HG02759 (cell line): ENCODE measurements at regions not wholly inside any gene's neighbourhood (a gene's known extent, or its start where the extent isn't known, plus 50 kb on each side); places are given as distances from the start of the nearest gene placed in this dataset.
"Not testable (repeated sequence)": the region's sequence is repeated elsewhere in the genome, so short reads cannot be mapped to it uniquely, and the experiment has no call there.

ENCODE experiments used
- ATAC-seq: cut with Tn5 transposase; IDR thresholded peaks from one replicate; pipeline ENCODE4 v1.9.1; 2021; ENCODE audit warnings: mild to moderate bottlenecking, moderate library complexity; ENCODE audit not compliant: unreplicated experiment

DNA sequence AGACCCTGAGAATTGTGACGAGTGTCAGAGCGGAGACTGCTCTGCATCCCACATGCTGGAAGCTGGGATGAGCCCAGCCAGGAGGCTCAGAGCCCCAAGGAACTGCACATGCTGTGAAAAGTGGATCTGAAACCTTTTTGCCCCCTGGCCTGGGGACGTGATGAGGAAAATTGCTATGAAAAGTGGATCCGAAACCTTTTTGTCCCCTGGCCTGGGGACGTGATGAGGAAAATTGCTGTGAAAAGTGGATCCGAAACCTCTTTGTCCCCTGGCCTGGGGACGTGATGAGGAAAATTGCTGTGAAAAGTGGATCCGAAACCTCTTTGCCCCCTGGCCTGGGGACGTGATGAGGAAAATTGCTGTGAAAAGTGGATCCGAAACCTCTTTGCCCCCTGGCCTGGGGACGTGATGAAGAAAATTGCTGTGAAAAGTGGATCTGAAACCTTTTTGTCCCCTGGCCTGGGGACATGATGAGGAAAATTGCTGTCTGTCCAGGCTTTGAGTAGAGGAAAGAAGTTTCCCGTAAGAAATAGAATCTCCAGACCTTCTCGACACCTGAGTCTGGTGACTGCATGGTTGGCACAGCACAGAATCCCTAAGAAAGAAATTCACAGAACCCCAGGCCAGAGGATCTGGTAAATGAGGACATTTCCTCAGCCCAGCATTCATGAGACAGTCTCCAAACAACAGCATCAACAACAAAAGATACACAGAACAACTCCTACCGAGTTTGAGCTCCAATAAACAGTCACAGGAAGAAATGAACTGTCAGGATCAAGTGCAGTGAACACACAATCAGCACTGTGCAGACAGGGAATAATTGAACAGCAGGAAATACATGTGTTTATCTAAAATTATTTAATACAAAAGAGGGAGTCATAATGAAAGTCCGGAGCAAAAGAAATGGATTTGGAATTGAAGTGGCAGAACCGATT, 188.8 kb downstream of the LAT start:
- ATAC-seq: not testable (repeated sequence)

DNA sequence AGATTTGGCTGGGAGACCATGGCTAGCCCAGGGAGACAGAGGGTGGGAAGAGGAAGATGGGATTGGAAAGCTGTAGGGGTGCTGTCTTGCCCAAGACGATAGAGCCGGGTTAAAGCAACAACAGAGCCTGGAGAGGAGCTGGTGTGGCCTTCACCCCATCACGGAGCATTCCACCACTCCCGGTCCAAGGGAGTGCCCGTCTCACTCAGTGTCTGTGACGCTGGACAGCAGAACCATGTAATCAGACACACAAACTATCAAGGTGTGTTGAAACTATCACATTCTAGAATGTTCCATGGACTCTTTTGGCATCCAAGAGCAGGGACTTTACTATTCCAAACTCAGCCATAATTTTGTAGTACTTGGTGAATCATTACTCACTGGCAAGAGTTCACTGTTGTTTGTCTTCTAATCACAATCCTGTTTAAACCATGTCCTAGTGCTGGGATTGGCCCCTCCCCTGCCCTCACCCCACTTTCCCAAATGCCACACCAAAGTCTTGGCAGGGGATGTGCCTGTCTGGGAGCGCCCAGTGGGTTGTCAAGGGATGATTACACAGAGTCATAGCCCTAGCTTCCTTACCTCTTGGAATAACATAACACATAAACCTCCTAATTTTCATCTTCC, 187.4 kb downstream of the LAT start:
- not testable (repeated sequence) for ATAC-seq

DNA sequence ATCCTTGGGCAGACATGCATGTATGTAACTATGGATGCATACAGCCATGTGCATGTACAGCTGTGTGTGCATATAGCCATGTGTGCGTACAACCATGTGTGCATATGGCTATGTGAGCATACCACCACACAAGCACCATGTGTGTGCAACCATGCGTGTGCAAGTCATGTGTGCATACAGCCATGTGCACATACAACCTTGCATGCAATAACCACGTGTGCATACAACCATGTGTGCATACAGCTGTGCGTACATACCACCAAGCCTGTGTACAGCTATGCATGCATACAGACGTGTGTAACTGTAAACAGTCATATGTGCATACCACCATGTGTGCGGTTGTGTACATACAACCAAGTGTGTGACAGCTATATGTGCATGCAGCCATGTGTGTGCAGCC, 186.4 kb downstream of the LAT start:
- not testable (repeated sequence) for ATAC-seq

DNA sequence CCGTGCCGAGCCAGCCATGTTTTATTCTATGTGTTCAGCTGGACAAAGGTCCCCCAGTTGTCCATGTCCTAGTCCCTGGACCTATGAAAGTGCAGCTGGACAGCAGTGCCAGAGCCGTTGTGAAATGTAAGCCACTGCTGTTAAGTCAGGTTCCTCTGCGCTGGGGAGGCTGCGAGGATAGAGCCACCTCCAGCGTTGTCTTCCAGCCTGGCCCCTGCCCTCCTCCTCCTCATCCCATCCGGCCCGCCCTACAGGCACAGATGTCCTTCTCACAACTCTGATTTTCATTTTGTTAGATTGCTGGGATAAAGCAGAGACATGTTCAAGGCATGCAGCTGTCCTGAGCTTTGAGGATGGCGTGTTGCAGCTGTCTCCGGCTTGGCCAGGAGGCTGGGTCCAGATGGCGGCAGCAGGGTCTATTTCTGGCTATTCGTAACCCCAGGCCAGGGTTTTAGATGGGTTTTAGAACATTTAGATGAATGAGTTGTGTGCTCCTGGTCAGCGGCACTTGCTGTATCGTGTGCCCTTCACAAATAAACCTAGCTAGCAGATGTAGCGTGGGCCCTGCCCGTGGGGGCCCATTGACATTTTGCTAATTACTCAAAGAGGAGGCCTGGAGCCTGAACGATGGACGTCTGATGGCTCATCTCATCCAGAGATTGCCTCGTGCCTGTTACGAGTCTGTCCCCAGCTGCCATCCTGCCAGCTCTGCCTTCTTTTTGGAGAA, 185.7 kb downstream of the LAT start:
- ATAC-seq: not testable (repeated sequence)

DNA sequence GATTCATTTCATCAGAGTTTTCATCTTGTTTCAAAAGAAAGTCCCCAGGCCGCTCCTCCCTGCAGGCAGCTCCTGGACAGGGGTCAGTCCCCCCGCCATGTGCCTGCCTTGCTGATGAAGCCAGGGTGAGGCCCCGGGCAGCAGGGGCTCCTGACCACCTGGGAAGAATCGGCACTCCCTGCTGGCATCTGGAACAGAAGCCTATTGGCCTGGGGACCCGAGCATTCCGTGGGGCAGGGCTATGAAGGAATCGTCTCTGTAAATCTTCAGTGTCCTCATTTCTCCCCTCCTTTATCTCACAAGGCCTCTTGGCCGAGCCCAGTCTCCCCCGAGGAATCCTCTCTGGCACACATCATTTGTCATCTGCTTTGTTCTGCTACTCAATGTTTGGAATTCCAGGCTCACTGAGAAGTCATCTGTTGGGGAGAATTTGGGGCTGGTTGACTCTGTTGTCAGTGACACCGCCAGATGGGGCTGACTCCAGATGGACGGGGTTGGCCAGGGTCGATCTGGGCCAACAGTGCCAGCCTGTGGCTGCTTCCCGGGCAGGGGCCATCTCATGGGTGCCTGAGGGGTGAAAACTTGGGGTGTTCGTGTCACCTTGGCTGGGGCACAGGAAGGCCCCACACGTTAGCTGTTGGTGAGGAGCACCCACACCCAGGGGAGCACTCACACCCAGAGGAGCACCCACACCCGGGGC, 184.6 kb downstream of the LAT start:
- not testable (repeated sequence) for ATAC-seq

DNA sequence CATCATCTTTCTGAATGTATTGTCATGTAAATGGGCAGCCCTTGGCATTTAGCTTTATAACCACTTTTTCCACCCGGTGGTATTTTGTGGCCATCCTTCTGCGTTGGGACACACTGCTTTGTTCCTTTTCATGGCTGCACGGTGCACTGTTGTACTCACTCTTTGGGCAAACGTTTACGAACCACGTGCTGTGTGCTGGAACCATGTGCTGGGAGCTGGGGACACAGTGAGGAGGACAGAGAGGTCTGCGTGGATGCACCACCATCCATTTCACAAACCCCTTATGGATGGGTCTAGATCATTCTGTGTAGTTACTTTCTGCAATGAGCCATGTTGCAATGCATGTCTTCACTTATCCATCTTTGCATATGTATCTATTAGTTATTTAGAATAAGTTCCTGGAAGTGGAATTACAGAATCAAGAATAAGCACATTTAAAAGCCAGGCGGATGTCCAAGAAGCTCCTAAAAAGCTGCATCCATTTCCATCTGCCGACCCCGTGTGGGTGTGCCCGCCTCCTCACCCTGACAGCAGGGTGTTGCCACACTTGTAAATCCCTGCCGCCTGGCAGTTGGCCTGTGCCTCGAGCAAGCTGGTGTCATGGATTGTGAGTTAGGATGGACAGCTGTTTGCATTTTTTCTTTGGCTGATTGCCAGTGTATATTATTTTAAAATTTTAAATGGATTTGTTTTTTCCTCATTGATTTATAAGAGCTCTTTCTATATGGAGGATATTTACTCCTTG, 183.8 kb downstream of the LAT start:
- not testable (repeated sequence) for ATAC-seq

DNA sequence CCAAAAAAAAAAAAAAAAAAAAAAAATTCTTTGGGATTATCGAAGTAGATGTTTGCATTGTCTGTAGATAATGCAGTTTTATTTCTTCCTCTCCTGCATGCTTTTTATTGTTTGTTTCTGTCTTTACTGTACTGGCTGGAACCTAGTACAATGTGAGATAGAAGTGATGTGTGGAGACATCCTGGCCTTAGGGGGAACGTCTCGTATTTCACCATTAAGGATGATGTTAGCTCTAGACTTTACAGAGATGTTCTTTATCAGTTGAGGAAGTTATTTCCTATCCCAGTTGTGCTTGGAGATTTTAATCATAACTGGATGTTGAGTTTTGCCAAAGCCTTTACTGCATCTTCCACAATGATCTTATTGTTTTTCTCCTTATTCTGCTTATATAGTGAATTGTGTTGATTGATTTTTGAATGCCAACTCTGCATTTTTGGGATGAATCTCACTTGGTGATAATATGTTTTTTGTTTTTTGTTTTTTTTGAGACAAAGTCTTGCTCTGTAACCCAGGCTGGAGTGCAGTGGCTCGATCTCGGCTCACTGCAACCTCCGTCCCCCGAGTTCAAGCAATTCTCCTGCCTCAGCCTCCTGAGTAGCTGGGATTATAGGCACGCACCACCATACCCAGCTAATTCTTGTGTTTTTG, 179.7 kb downstream of the LAT start:
- not testable (repeated sequence) for ATAC-seq

DNA sequence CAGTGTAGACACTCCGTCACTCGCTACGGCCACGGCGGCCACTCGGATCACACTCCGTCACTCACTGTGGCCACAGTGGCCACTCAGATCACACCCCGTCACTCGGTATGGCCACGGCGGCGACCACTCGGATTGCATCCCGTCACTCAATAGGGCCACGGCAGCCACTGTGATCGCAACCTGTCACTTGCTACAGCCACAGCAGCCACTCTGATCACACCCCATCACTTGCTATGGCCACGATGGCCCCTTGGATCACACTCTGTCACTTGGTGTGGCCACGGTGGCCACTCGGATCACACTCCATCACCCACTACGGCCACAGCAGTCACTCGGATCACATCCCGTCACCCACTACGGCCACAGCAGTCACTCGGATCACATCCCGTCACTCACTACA, 175.3 kb downstream of the LAT start:
- ATAC-seq: not testable (repeated sequence)

DNA sequence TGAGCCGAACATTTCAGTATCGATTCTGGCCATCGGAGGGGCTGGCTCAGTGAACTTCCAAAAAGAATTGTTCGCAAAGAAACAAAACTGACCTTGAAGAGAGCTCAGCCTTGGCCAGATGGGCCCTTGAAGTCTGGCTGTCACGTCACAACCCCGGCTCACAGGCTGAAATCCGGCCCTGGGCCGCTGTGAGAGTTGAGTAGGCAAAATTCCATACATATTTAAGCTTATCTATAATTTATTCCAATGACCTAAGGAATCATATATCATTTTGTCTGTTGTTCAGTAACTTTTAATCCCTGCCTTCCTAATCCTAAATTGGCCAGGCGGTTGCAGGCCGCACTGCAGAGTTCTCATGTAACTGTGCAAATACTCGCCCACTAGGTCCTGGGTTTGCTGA, 174.8 kb downstream of the LAT start:
- not testable (repeated sequence) for ATAC-seq

DNA sequence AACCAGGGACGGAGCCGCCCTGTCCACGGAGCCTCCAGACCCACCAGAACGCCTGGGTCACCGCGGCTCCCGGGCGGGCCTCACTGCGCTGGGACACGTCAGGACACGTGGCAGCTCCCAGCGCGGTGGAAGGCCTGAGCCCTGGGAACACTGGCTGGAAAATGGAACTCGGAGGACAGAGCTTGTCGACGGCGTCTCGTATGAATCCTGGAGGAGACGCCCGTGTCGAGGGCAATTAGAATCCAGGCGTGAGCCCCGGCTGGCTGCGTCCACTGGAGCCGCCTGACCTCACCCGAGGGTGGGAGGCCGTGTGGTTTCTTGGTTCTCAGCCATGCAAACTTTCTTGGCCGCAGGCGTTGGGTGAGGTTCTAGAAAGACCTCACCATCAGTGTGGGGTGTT, 173.9 kb downstream of the LAT start:
- ATAC-seq: no peak

DNA sequence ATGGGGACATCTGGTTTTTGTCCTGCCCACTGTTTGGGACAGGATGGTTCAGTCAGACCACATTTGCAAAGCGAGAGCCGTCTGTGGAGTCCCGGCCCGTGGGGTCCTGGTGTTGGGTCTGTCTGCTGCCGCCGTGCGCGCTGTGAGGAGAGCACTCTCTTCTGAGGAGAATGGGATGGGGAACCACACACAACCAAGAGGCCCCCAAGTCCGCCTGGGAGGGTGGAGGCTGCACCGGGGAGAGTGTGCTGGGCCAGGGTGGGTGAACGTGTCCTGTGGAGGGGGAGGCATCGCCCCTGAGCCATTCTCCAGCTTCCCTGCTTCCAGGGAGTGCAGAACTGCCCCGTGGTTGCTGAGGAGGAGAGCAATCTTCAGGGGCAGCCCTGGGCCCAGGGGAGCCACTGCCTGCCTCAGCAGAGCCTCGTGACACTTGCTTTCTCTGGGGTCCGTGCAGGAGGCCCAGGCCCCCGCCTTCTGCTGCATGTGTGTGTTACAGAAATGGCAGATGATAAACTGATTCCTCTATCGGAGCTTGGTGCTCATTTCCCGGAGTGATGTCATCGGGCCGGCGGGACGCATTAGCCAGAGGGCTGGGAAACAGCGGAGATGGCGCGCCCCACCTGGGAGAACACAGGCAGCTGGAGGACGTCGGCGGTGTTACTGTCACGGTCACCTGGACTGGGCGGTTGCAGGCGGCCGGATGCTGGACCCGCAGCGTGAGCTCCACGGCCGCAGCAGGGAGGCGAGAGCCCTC, 173.4 kb downstream of the LAT start:
- ATAC-seq: not testable (repeated sequence)

DNA sequence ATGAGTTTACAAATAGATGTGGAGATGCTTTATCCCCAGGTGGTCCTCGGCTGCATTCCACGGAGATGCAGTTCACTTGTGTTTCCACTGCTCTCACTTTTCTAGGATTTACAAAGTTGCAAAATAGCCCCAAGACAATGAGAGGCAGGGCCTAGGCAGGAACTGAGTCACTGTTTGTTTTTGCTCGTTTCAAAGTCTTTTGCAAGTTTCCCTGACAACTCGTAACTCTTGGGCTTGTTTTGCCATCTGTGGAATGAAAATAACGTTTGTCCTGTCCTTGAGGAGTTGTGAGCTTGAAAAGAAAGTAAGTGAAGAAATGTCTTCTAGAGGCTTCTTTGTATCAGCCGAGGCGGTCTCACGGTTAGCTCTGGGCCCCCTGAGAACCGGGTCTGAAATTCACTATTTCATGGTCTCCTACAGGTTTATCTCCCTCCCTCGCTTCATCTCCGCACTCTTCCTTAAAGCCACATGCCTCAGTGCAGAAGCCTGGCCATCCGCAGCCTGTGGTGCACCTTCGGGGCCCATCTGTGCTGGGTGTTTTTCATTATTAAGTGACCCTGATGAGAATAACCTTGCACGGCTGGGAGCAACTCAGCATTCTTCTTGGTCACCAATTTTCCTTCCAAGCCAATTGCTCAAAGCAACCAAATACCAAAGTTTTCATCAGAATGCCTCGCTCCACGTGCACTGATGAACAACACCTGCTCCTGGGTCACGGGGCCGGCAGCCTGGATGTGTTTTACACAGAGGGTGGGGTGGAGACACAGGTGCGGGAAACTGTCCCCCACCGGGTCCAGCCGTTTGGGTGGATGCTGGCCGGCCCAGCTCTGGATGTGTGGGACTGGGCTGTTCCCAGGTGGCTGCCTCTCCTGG, 172.4 kb downstream of the LAT start:
- not testable (repeated sequence) for ATAC-seq

DNA sequence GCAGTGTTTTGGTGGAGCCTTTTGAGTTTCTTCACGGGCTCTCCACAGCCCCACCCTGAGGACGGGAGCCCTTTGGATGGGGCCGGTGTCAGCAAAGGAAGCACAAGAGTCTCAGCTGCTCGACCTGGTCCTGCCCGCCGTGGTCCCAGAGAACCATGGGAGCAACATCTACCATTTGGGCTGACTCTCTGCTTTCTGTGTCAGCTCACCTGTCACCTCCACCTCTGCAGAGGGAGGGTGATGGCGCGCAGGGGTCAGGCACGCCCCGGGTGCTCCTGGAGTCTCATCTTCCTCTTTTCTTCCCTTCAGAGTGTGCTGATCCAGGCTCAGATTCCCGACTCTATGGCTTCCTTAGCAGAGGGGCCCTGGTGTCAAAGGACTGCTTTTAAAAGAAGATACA, 171.7 kb downstream of the LAT start:
- no peak for ATAC-seq

DNA sequence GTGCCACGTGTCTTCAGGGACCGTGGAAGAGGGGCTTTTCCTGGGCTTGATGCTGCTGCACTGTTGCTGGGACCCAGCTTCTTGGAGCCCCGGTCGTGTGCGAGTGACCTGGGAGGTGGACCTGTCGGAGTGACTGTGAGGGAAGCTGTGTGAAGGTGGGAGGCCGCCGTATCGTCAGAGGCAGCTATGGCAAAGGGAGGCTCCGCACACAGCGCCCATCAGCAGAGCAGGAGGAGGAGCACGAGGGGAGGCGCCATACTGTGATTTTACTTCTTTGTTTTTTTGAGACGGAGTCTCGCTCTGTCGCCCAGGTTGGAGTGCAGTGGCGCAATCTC, 171.0 kb downstream of the LAT start:
- ATAC-seq: not testable (repeated sequence)

DNA sequence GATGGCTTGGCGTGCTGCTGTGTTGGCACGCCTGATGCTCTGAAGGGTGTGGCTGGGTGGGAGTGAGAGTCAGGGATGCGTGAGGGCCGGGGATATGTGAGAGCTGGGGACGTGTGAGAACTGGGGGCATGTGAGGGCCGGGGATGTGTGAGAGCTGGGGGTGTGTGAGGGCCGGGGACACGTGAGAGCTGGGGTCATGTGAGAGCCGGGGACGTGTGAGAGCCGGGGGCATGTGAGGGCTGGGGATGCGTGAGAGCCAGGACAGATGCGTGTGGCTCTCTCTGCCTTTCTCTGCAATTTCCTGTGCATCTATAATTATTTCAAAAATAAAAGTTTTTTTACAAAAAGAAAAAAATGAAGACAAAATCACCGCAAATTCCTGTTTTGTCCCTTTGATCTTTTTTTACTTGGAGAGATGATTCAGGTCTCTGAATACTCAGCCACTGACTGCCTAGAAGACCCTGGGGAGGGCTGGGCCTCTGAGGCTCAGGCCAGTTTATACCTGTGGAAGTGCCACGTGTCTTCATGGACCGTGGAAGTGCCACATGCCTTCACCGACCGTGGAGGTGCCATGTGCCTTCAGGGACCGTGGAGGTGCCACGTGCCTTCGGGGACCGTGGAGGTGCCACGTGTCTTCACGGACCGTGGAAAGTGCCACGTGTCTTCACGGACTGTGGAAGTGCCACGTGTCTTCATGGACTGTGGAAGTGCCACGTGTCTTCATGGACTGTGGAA, 170.4 kb downstream of the LAT start:
- not testable (repeated sequence) for ATAC-seq

DNA sequence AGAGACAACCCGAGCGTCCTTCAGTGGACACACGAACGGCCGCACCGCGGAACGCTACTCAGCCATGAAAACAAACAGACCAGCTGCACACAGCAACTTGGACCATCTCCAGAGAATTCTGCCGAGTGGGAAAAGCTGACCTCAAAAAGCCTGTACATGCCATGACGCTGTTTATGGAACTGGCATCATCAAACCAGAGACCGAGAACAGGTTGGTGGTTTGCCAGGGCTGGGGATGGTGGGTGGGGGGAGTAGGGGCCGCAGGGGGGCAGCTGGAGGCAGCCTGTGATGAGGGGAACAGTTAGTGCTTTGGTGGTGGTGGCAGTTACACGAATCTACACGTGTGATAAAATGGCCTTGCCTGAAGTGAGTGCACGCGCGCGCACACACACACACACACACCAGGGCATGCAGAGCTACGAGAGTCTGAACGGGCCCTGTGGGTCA, 169.8 kb downstream of the LAT start:
- no peak for ATAC-seq

DNA sequence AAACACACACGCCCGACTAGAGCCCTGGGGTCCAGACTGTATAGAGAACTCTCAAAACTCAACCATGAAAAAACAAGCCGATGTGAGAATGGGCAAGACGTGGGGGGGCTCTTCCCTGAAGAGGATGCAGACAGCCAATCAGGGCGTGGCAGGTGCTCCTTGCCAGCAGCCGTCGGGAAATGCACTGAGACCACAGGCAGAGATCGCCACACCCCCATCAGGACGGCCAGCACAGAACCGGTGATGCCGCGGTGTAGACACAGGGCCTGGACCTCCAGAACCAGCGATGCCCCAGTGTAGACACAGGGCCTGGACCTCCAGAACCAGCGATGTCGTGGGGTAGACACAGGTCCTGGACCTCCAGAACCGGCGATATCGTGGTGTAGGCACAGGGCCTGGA, 169.2 kb downstream of the LAT start:
- no peak for ATAC-seq
